Skeletal muscle tissue (tissue), 3 donors: ENCODE measurements at regions not wholly inside any gene's neighbourhood (a gene's known extent, or its start where the extent isn't known, plus 50 kb on each side); places are given as distances from the start of the nearest gene placed in this dataset.

Experiments
- H3K27ac ChIP-seq: one replicate; pipeline ENCODE4 v1.7.0; 2013; ENCODE audit warnings: mild to moderate bottlenecking, low read depth, low read length, inconsistent platforms
- H3K27me3 ChIP-seq, 3 donors: one replicate each; pipeline ENCODE4 v1.7.0; 2013; ENCODE audit warnings: low read length in 3 of 3; ENCODE audit not compliant: control insufficient read depth in 3 of 3, insufficient read depth in 3 of 3
- H3K36me3 ChIP-seq, 3 donors: one replicate each; pipeline ENCODE4 v1.7.0; 2013; ENCODE audit warnings: low read length in 3 of 3; ENCODE audit not compliant: control insufficient read depth in 3 of 3, insufficient read depth in 3 of 3
- H3K4me1 ChIP-seq, 3 donors: one replicate each; pipeline ENCODE4 v1.7.0; 2013; ENCODE audit warnings: low read length in 3 of 3, mild to moderate bottlenecking in 3 of 3; ENCODE audit not compliant: control insufficient read depth in 3 of 3, insufficient read depth in 3 of 3
- H3K4me3 ChIP-seq, 3 donors: one replicate each; pipeline ENCODE4 v1.7.0; 2013; ENCODE audit warnings: low read length in 3 of 3
- H3K9ac ChIP-seq, 3 donors: one replicate each; pipeline ENCODE4 v1.7.0; 2013; ENCODE audit warnings: low read length in 3 of 3, mild to moderate bottlenecking in 3 of 3, moderate library complexity in 2 of 3, low read depth in 1 of 3
- H3K9me3 ChIP-seq, 3 donors: one replicate each; pipeline ENCODE4 v1.7.0; 2013; ENCODE audit warnings: low read length in 3 of 3; ENCODE audit not compliant: control insufficient read depth in 3 of 3
- donor health status: Osteomylitis.

DNA sequence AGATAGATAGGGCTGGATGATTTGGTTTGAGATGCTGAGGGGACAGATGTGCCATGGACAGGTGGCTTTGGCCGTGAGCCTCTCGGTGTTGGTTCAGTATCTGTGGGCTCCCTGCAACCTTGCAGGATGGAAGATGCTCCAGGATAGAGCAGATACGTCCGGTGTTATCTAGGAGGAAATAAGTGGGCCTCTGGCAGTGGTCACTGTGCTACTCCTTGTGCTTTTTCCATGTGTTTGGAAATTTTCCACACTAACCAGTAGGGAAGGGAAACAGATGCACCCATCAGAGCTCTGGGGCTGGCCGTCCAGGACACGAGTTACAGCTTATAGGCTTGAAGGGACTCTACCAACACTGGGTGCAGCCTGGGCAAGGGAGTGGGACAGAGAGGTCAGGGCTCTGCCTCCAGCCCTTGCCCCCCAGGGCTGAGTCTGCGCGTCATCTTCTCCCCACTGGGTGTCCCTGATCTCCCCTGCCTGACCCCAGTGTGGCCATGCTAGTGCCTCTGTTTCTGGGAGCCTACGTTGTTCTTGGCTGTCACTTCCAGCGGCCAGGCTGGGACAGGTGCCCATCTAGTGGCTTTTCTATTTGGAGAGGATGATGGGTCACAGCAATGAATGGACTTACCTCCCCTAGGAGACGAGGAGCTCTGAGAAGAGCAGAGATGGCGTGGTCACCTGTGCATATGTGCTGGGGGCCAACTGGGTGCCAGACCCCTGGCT, 166.9 kb downstream of the SEC14L1 start:
- peak overlapping the region; percentile 47 for H3K27ac ChIP-seq

GRCh38 chr17:77308861-77309726, 168.3 kb downstream of the SEC14L1 start:
- Histone ChIP-seq H3K27me3 (no peaks in the 10 kb centered on the region), H3K9ac (peak overlapping the region in 1 of 3 donors; percentile 23), H3K4me3 (no peak overlapping the region), H3K4me1 (peaks cover 31 to 50% (median 48%) of the 10 kb centered on the region in 3 donors), H3K27ac (peak overlapping the region; percentile 6), H3K36me3 (peaks cover 0 to 4% (median 0%) of the 10 kb centered on the region in 3 donors), H3K9me3 (no peaks in the 10 kb centered on the region)

More for the DNA sequence above, 166.9 kb downstream of the SEC14L1 start:
- H3K36me3 ChIP-seq: peaks cover 0 to 4% (median 0%) of the 10 kb centered on the region in 3 donors
- H3K9me3 ChIP-seq: no peaks in the 10 kb centered on the region
- H3K27me3 ChIP-seq: no peaks in the 10 kb centered on the region
- H3K9ac ChIP-seq: peak overlapping the region; percentile 27 to 43 (median 33)
- peak overlapping the region in 1 of 3 donors; percentile 6 for H3K4me3 ChIP-seq
- peaks cover 28 to 42% (median 41%) of the 10 kb centered on the region in 3 donors for H3K4me1 ChIP-seq

- Histone ChIP-seq H3K36me3 (peaks cover 0 to 4% (median 0%) of the 10 kb centered on the region in 3 donors), H3K4me1 (peaks cover 31 to 46% (median 41%) of the 10 kb centered on the region in 3 donors), H3K27me3 (no peaks in the 10 kb centered on the region), H3K4me3 (no peak overlapping the region), H3K27ac (no peak overlapping the region), H3K9me3 (no peaks in the 10 kb centered on the region), H3K9ac (no peak overlapping the region)
Observed at GRCh38 chr17:77310336-77310735, 169.6 kb downstream of the SEC14L1 start.

DNA sequence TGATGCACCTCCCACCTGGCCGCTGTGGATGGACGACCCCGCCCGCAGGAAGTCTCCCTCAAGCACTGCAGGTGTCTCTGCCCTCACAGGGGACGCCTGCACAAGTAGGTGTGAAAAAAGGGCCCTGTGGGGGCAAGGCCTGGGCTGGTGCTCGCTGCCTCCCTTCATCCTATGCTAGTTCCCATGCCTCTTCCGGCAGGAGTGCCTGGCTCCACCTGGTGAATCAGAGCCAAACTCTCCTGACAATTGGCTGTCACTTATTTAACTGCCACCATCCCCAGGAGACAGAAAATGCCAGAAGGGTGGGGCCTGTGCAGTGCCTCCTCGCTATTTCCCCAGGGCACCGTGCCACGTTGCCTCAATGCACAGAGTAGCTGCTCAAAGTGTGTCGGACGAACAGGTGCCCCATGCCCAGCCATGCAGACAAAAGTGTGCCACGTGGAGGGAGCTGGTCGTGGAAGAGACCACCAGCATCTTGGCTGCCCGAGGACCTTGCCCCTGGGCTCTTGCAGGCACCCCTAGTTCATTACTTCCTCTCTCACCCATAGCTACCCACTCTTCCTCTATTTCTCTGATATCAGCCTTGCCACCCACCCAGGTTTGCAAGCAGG, 170.7 kb downstream of the SEC14L1 start:
- H3K4me1 ChIP-seq: peaks cover 37 to 49% (median 43%) of the 10 kb centered on the region in 3 donors
- no peak overlapping the region for H3K27ac ChIP-seq
- no peak overlapping the region for H3K4me3 ChIP-seq
- H3K9ac ChIP-seq: no peak overlapping the region
- H3K27me3 ChIP-seq: no peaks in the 10 kb centered on the region
- H3K36me3 ChIP-seq: peaks cover 0 to 4% (median 0%) of the 10 kb centered on the region in 3 donors
- H3K9me3 ChIP-seq: no peaks in the 10 kb centered on the region

GRCh38 chr17:77312061-77312701, 171.4 kb downstream of the SEC14L1 start:
- no peak overlapping the region for H3K27ac ChIP-seq
- H3K27me3 ChIP-seq: no peaks in the 10 kb centered on the region
- H3K4me1 ChIP-seq: peaks cover 31 to 42% (median 36%) of the 10 kb centered on the region in 3 donors

DNA sequence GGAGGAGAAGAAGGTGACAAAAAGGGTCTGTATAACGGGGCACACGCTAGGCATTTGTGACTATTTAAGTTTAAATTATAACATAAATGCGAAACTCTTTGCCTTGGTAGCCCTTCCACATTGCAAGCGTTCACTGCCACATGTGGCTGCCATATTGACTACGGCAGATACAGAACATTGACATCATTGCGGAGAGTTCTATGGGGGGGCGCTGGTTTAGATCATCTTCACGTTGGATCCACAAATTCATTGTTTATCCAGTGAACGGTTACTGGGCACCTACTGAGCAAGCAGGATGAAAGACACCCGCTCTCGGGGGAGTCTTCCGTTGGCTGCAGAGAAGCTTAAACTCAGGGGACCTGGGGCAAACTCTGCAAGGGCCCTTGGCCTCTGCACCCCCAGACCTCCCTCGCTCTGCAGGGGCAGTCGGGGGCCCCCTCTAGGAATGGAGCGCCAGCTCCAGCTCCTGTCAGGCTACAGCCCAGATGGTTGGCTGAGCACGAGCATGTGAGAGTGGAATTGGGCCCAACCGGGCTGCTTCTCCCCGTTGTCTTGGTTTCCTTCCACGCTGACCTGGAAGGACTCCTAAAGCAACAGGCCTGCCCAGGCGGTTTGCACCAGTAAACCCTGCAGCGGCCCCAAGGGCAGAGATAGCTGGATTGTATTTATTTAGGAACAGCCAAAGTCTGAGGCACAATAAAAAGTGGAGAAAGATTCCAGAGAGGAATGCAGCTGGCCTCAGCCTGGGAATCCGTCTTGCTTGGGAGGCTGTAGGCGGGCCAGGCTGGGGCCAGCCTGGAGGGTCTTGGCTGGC, 172.2 kb downstream of the SEC14L1 start:
- Histone ChIP-seq H3K36me3 (peaks cover 0 to 4% (median 0%) of the 10 kb centered on the region in 3 donors), H3K9me3 (no peaks in the 10 kb centered on the region), H3K27ac (no peak overlapping the region), H3K4me3 (no peak overlapping the region), H3K4me1 (peaks cover 25 to 34% (median 28%) of the 10 kb centered on the region in 3 donors), H3K27me3 (no peaks in the 10 kb centered on the region), H3K9ac (no peak overlapping the region)

More at GRCh38 chr17:77312061-77312701, 171.4 kb downstream of the SEC14L1 start:
- peaks cover 0 to 4% (median 0%) of the 10 kb centered on the region in 3 donors for H3K36me3 ChIP-seq
- H3K4me3 ChIP-seq: no peak overlapping the region
- no peaks in the 10 kb centered on the region for H3K9me3 ChIP-seq
- no peak overlapping the region for H3K9ac ChIP-seq

DNA sequence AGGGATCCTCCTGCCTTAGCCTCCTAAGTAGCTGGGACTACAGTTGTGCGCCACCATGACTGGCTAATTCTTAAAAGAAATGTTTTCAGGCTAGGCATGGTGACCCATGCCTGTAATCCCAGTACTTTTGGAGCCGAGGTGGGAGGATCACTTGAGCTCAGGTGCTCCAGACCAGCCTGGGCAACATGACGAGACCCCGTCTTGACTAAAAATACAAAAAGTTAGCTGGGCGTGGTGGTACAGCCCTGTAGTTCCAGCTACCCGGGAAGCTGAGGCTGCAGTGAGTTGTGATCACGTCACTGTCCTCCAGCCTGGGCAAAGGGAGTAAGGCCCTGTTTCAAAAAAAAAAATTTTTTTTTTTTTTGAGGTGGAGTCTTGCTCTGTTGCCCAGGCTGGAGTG, 173.1 kb downstream of the SEC14L1 start:
- Histone ChIP-seq H3K9ac (no peak overlapping the region), H3K4me3 (no peak overlapping the region), H3K9me3 (no peaks in the 10 kb centered on the region), H3K36me3 (peaks cover 0 to 4% (median 0%) of the 10 kb centered on the region in 3 donors), H3K27ac (no peak overlapping the region), H3K4me1 (peaks cover 21 to 31% (median 24%) of the 10 kb centered on the region in 3 donors), H3K27me3 (no peaks in the 10 kb centered on the region)

DNA sequence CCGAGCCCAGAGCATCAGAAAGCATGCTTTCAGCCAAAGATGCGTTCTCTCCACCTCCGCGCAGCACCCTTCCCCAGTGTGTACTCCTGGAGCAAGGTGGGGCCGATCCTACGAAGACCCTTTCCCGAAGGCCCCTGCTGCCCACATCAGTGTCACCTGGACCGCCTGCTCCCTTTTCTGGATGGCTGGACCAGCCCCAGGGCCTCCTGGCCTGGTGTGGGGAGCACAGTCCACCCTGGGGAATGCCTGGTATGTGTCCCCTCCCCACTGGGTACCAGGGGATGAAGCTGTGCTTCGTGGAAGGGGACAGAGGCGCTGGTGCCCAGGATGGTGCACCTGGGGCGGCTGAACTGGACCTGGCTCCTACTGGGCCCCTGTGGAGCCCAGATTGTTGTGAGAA, 173.8 kb downstream of the SEC14L1 start:
- no peaks in the 10 kb centered on the region for H3K27me3 ChIP-seq
- H3K9me3 ChIP-seq: no peaks in the 10 kb centered on the region
- H3K27ac ChIP-seq: no peak overlapping the region
- no peak overlapping the region for H3K4me3 ChIP-seq
- H3K36me3 ChIP-seq: peaks cover 0 to 4% (median 0%) of the 10 kb centered on the region in 3 donors
- H3K4me1 ChIP-seq: peaks cover 21 to 31% (median 27%) of the 10 kb centered on the region in 3 donors
- H3K9ac ChIP-seq: peak overlapping the region in 1 of 3 donors; percentile 8

GRCh38 chr17:77315010-77315409, 174.2 kb downstream of the SEC14L1 start:
- no peaks in the 10 kb centered on the region for H3K9me3 ChIP-seq
- no peak overlapping the region for H3K9ac ChIP-seq
- no peak overlapping the region for H3K4me3 ChIP-seq
- H3K27me3 ChIP-seq: no peaks in the 10 kb centered on the region
- H3K4me1 ChIP-seq: peaks cover 20 to 33% (median 28%) of the 10 kb centered on the region in 3 donors
- peaks cover 0 to 4% (median 0%) of the 10 kb centered on the region in 3 donors for H3K36me3 ChIP-seq
- no peak overlapping the region for H3K27ac ChIP-seq
